Kidney epithelial cell (primary cell): ENCODE measurements at regions not wholly inside any gene's neighbourhood (a gene's known extent, or its start where the extent isn't known, plus 50 kb on each side); places are given as distances from the start of the nearest gene placed in this dataset.

Source experiments
- DNase-seq: peaks from one replicate; pipeline ENCODE4 v3.0.0-alpha.2; 2010; ENCODE audit warnings: low read depth
- H3K27me3 ChIP-seq: 2 replicates; pipeline ENCODE4 v1.6.0; 2011; ENCODE audit warnings: low read length; ENCODE audit not compliant: control insufficient read depth, insufficient read depth
- H3K36me3 ChIP-seq: 2 replicates; pipeline ENCODE4 v1.5.1; 2011; ENCODE audit warnings: low read length; ENCODE audit not compliant: control insufficient read depth, insufficient read depth
- H3K4me3 ChIP-seq: 2 replicates; pipeline ENCODE4 v1.5.1; 2011; ENCODE audit warnings: low read depth, mild to moderate bottlenecking, control low read depth, low read length
- CTCF ChIP-seq: IDR thresholded peaks from 2 replicates; pipeline ENCODE4 v1.5.1; 2011; ENCODE audit warnings: mild to moderate bottlenecking, moderate library complexity, low read length, control low read depth, inconsistent platforms; ENCODE audit not compliant: insufficient read depth, poor library complexity, severe bottlenecking

- no peak for TF ChIP-seq CTCF
- Histone ChIP-seq H3K4me3 (no peak overlapping the region), H3K27me3 (no peaks in the 10 kb centered on the region), H3K36me3 (no peaks in the 10 kb centered on the region)
- no peak for DNase-seq
Observed at GRCh38 chr5:82339792-82340191, 61.6 kb upstream of the RPS23 start.

- Histone ChIP-seq H3K36me3 (no peaks in the 10 kb centered on the region), H3K27me3 (no peaks in the 10 kb centered on the region), H3K4me3 (no peak overlapping the region)
- no peak for DNase-seq
- no peak for TF ChIP-seq CTCF
Observed at GRCh38 chr5:82338771-82339373, 60.7 kb upstream of the RPS23 start.

- Histone ChIP-seq H3K27me3 (no peaks in the 10 kb centered on the region), H3K36me3 (no peaks in the 10 kb centered on the region), H3K4me3 (no peak overlapping the region)
- TF ChIP-seq CTCF: no peak
- no peak for DNase-seq
Observed at GRCh38 chr5:82336959-82337351, 58.8 kb upstream of the RPS23 start.

- Histone ChIP-seq H3K4me3 (no peak overlapping the region), H3K27me3 (no peaks in the 10 kb centered on the region), H3K36me3 (no peaks in the 10 kb centered on the region)
- no peak for TF ChIP-seq CTCF
- no peak for DNase-seq
Observed at GRCh38 chr5:82336226-82336958, 58.2 kb upstream of the RPS23 start.

GRCh38 chr5:82335806-82336205 lies 57.7 kb upstream of the RPS23 start:
- H3K4me3 ChIP-seq: no peak overlapping the region
- no peak for TF ChIP-seq CTCF
- H3K27me3 ChIP-seq: no peaks in the 10 kb centered on the region
- H3K36me3 ChIP-seq: no peaks in the 10 kb centered on the region
- no peak for DNase-seq

- DNase-seq: no peak
- no peaks in the 10 kb centered on the region for H3K36me3 ChIP-seq
- no peak overlapping the region for H3K4me3 ChIP-seq
- no peak for TF ChIP-seq CTCF
- no peaks in the 10 kb centered on the region for H3K27me3 ChIP-seq
Observed at GRCh38 chr5:82334856-82335255, 56.7 kb upstream of the RPS23 start.
